ENCODE measurements at regions not wholly inside any gene's neighbourhood (a gene's known extent, or its start where the extent isn't known, plus 50 kb on each side); places are given as distances from the start of the nearest gene placed in this dataset.

DNA sequence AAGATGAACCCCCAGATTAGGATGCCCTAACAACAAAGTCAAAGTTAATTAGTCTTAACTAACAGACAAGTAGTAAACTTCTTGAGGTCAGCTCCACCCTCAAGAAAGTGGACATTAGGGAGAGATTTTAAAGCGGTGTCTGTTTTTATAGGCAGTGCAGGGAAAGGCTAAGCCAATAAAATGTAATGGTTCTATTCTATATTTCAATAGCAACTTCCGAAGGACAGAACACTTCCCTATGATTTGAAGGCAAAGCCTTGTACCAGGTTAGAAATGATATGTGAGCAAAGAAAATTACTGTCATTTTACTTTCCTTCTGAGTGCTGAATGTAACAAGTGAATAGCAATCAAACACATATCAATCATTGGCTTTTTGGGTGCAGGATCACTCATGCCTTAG is 455.2 kb downstream of the ISL1 start:
- no peaks in the 10 kb centered on the region for H3K4me1 ChIP-seq (ENCODE audit: control insufficient read depth in 1 of 2, insufficient read depth in 2 of 2, low read length in 2 of 2)
- no peaks in the 10 kb centered on the region for H3K9me3 ChIP-seq (ENCODE audit: control insufficient read depth in 1 of 2, low read length in 2 of 2)
- H3K4me3 ChIP-seq (ENCODE audit: low read depth in 1 of 2, low read length in 2 of 2), result no peak overlapping the region
- H3K36me3 ChIP-seq (ENCODE audit: control insufficient read depth in 1 of 2, insufficient read depth in 2 of 2, low read length in 2 of 2), result no peaks in the 10 kb centered on the region
- no peaks in the 10 kb centered on the region for H3K27me3 ChIP-seq (ENCODE audit: control insufficient read depth in 1 of 2, insufficient read depth in 2 of 2, low read length in 2 of 2)
- no peak overlapping the region for H3K27ac ChIP-seq (ENCODE audit: low read depth, low read length)
- no peak overlapping the region for H3K9ac ChIP-seq (ENCODE audit: low read depth in 1 of 2, low read length in 2 of 2)

DNA sequence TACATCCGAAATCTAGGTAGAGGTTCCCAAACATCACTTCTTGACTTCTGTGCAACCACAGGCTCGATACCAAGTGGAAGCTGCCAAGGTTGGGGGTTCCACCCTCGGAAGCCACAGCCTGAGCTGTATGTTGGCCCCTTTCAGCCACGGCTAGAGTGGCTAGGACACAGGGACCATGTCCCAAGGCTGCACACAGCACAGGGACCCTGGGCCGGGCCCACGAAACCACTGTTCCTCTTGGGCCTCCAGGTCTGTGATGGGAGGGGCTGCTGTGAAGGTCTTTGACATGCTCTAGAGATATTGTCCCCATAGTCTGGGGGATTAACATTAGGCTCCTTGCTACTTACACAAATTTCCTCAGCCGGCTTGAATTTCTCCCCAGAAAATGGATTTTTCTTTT is 460.6 kb downstream of the ISL1 start:
- H3K27ac ChIP-seq (ENCODE audit: low read depth, low read length), result no peak overlapping the region
- no peaks in the 10 kb centered on the region for H3K27me3 ChIP-seq (ENCODE audit: control insufficient read depth in 1 of 2, insufficient read depth in 2 of 2, low read length in 2 of 2)
- H3K9ac ChIP-seq (ENCODE audit: low read depth in 1 of 2, low read length in 2 of 2), result no peak overlapping the region
- H3K4me3 ChIP-seq (ENCODE audit: low read depth in 1 of 2, low read length in 2 of 2), result no peak overlapping the region
- no peaks in the 10 kb centered on the region for H3K9me3 ChIP-seq (ENCODE audit: control insufficient read depth in 1 of 2, low read length in 2 of 2)
- no peaks in the 10 kb centered on the region for H3K4me1 ChIP-seq (ENCODE audit: control insufficient read depth in 1 of 2, insufficient read depth in 2 of 2, low read length in 2 of 2)
- no peaks in the 10 kb centered on the region for H3K36me3 ChIP-seq (ENCODE audit: control insufficient read depth in 1 of 2, insufficient read depth in 2 of 2, low read length in 2 of 2)

DNA sequence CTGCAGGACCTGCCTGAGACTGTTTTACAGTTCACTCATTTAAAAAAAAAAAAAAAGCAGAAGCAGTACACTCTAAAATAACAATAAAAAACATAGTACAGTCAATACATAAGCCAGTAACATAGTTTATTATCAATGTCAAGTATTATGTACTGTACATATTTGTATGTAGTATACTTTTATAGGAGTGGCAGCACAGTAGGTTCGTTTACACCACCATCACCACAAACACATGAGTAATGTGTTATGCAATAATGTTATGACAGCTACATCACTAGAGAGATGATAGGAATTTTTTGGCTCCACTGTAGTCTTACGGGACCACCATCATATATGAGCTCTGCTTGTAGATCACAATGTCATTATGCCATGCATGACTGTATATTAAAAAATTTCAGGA is 462.8 kb downstream of the ISL1 start:
- H3K4me3 ChIP-seq (ENCODE audit: low read depth in 1 of 2, low read length in 2 of 2), result no peak overlapping the region
- H3K9ac ChIP-seq (ENCODE audit: low read depth in 1 of 2, low read length in 2 of 2), result no peak overlapping the region
- no peaks in the 10 kb centered on the region for H3K36me3 ChIP-seq (ENCODE audit: control insufficient read depth in 1 of 2, insufficient read depth in 2 of 2, low read length in 2 of 2)
- H3K27me3 ChIP-seq (ENCODE audit: control insufficient read depth in 1 of 2, insufficient read depth in 2 of 2, low read length in 2 of 2), result no peaks in the 10 kb centered on the region
- H3K27ac ChIP-seq (ENCODE audit: low read depth, low read length), result no peak overlapping the region
- H3K9me3 ChIP-seq (ENCODE audit: control insufficient read depth in 1 of 2, low read length in 2 of 2), result no peaks in the 10 kb centered on the region
- H3K4me1 ChIP-seq (ENCODE audit: control insufficient read depth in 1 of 2, insufficient read depth in 2 of 2, low read length in 2 of 2), result no peaks in the 10 kb centered on the region

DNA sequence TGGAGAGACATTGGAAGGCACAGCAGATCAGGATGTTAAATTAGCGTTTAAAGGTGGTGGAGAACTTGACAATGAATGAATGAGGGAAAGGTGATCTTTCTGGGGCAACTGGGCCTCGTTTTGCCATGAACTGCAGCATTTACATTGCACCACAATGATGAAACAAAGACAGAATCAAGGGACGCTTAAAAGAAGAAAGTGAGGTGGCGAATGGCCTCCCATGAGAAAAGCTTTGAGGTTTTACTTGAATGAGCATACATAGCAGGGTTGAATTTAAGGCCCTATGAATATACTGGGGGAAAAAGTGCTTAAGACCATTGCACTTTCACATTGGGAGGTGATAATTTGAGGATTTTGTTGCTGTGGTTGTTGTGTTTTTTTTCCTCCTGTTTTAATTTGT is 476.4 kb downstream of the ISL1 start:
- no peak overlapping the region for H3K27ac ChIP-seq (ENCODE audit: low read depth, low read length)
- H3K9me3 ChIP-seq (ENCODE audit: control insufficient read depth in 1 of 2, low read length in 2 of 2), result no peaks in the 10 kb centered on the region
- H3K4me1 ChIP-seq (ENCODE audit: control insufficient read depth in 1 of 2, insufficient read depth in 2 of 2, low read length in 2 of 2), result no peaks in the 10 kb centered on the region
- no peaks in the 10 kb centered on the region for H3K36me3 ChIP-seq (ENCODE audit: control insufficient read depth in 1 of 2, insufficient read depth in 2 of 2, low read length in 2 of 2)
- no peak overlapping the region for H3K9ac ChIP-seq (ENCODE audit: low read depth in 1 of 2, low read length in 2 of 2)
- no peak overlapping the region for H3K4me3 ChIP-seq (ENCODE audit: low read depth in 1 of 2, low read length in 2 of 2)
- no peaks in the 10 kb centered on the region for H3K27me3 ChIP-seq (ENCODE audit: control insufficient read depth in 1 of 2, insufficient read depth in 2 of 2, low read length in 2 of 2)

DNA sequence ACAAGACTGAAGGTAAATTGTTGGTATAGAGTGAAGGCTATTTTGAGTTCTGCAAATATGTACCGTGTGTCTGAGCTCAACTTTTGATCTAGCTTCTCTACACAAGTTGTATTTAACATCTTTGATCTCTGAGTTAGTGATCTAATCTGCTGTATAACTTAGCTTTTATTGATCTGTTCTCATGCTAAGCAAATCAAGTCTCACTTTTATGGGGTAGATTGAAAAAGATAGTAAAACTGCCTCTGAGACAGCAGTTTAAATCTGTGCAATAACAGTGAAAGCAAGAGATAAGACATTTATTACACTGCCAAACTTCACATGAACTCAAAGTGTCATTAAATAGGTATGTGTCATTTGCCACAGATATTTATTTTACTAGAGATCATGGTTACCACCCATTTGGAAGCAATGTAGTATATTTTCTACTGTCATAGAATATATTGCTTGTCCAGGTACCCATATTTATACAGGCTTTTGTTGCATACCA is 477.3 kb downstream of the ISL1 start:
- Histone ChIP-seq H3K4me3 (ENCODE audit: low read depth in 1 of 2, low read length in 2 of 2) (no peak overlapping the region), H3K27me3 (ENCODE audit: control insufficient read depth in 1 of 2, insufficient read depth in 2 of 2, low read length in 2 of 2) (no peaks in the 10 kb centered on the region)

DNA sequence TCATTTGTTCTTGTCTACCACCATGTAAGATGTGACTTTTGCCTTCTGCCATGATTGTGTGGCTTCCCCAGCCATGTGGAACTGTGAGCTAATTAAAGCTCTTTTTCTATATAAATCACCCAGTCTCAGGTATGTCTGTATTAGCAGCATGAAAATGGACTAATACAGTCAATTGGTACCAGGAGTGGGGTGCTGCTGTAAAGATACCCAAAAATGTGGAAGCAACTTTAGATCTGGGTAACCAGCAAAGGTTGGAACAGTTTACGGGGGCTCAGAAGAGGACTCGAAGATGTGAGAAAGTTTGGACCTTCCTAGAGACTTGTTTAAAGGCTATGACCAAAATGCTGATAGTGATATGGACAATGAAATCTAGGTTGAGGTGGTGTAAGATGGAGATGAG is 488.9 kb downstream of the ISL1 start:
- no peak overlapping the region for H3K4me3 ChIP-seq (ENCODE audit: low read depth in 1 of 2, low read length in 2 of 2)
- H3K9ac ChIP-seq (ENCODE audit: low read depth in 1 of 2, low read length in 2 of 2), result no peak overlapping the region
- H3K36me3 ChIP-seq (ENCODE audit: control insufficient read depth in 1 of 2, insufficient read depth in 2 of 2, low read length in 2 of 2), result no peaks in the 10 kb centered on the region
- no peak overlapping the region for H3K27ac ChIP-seq (ENCODE audit: low read depth, low read length)
- H3K4me1 ChIP-seq (ENCODE audit: control insufficient read depth in 1 of 2, insufficient read depth in 2 of 2, low read length in 2 of 2), result no peaks in the 10 kb centered on the region
- no peaks in the 10 kb centered on the region for H3K27me3 ChIP-seq (ENCODE audit: control insufficient read depth in 1 of 2, insufficient read depth in 2 of 2, low read length in 2 of 2)
- H3K9me3 ChIP-seq (ENCODE audit: control insufficient read depth in 1 of 2, low read length in 2 of 2), result peaks cover 5 to 6% of the 10 kb centered on the region in 2 donors

More for the DNA sequence above, 477.3 kb downstream of the ISL1 start:
- no peak overlapping the region for H3K9ac ChIP-seq (ENCODE audit: low read depth in 1 of 2, low read length in 2 of 2)
- no peaks in the 10 kb centered on the region for H3K36me3 ChIP-seq (ENCODE audit: control insufficient read depth in 1 of 2, insufficient read depth in 2 of 2, low read length in 2 of 2)
- H3K4me1 ChIP-seq (ENCODE audit: control insufficient read depth in 1 of 2, insufficient read depth in 2 of 2, low read length in 2 of 2), result no peaks in the 10 kb centered on the region
- H3K27ac ChIP-seq (ENCODE audit: low read depth, low read length), result no peak overlapping the region
- H3K9me3 ChIP-seq (ENCODE audit: control insufficient read depth in 1 of 2, low read length in 2 of 2), result no peaks in the 10 kb centered on the region

DNA sequence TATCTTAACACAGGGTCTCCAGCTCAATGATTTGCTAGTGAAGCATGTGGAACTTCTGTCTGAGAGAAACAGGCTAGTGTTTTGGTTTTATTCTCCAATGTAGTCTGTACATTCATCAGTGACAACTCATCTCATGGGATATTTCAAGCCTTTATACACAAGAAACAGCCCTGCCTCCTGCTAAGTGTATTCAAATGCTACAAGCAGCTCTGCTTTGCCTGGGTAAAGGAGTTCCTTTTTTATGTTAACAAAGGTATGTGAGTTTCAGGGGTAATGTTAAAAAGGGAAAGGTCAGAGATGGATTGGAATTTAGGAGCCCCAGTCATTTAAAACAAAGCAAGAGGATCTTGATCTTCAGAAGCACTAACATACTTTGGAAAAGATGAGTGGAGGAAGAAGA is 498.7 kb downstream of the ISL1 start:
- Histone ChIP-seq H3K36me3 (ENCODE audit: control insufficient read depth in 1 of 2, insufficient read depth in 2 of 2, low read length in 2 of 2) (no peaks in the 10 kb centered on the region), H3K27me3 (ENCODE audit: control insufficient read depth in 1 of 2, insufficient read depth in 2 of 2, low read length in 2 of 2) (no peaks in the 10 kb centered on the region), H3K9me3 (ENCODE audit: control insufficient read depth in 1 of 2, low read length in 2 of 2) (no peaks in the 10 kb centered on the region), H3K27ac (ENCODE audit: low read depth, low read length) (no peak overlapping the region), H3K4me1 (ENCODE audit: control insufficient read depth in 1 of 2, insufficient read depth in 2 of 2, low read length in 2 of 2) (no peaks in the 10 kb centered on the region), H3K9ac (ENCODE audit: low read depth in 1 of 2, low read length in 2 of 2) (no peak overlapping the region), H3K4me3 (ENCODE audit: low read depth in 1 of 2, low read length in 2 of 2) (no peak overlapping the region)

DNA sequence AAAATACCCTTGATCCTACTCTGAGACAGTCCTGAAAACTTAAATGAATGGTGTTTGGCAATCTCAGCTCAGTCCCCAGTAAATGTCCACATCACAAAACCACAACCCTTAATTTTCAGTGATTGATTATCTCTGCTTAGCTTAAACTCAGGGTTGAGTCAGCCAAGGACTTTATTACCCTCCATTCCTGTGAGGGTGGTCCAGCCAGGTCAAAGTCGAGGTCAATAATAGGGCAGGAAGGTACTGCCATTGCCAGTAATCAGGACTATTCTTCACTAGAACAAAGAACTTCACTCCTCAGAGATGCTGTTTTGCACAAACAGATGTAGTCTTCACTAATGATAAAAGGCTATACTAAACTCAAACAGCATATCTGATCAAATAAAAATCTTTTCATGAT is 499.4 kb downstream of the ISL1 start:
- no peaks in the 10 kb centered on the region for H3K4me1 ChIP-seq (ENCODE audit: control insufficient read depth in 1 of 2, insufficient read depth in 2 of 2, low read length in 2 of 2)

DNA sequence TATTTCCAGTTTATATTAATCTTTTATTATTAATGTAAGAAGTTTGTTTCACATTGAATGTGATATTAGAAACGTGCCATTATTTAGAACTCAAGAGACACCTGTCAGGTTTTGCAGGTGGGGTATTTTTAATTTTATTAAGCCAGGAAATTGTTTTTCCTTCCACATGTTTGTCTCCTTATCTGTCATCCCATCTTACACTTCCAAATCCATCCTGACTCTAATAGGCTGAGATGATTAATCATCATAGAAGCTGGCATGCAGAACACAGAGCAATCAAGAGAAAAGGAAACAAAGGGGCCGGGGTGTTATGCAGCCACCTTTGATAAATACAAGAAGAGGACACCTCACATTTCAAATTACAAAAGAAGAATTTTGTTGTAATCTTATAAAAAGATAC is 506.5 kb downstream of the ISL1 start:
- H3K4me1 ChIP-seq (ENCODE audit: control insufficient read depth in 1 of 2, insufficient read depth in 2 of 2, low read length in 2 of 2), result no peaks in the 10 kb centered on the region
- H3K27me3 ChIP-seq (ENCODE audit: control insufficient read depth in 1 of 2, insufficient read depth in 2 of 2, low read length in 2 of 2), result no peaks in the 10 kb centered on the region
- no peak overlapping the region for H3K4me3 ChIP-seq (ENCODE audit: low read depth in 1 of 2, low read length in 2 of 2)
- no peak overlapping the region for H3K27ac ChIP-seq (ENCODE audit: low read depth, low read length)
- no peak overlapping the region for H3K9ac ChIP-seq (ENCODE audit: low read depth in 1 of 2, low read length in 2 of 2)
- H3K36me3 ChIP-seq (ENCODE audit: control insufficient read depth in 1 of 2, insufficient read depth in 2 of 2, low read length in 2 of 2), result no peaks in the 10 kb centered on the region
- no peaks in the 10 kb centered on the region for H3K9me3 ChIP-seq (ENCODE audit: control insufficient read depth in 1 of 2, low read length in 2 of 2)

More for the DNA sequence above, 499.4 kb downstream of the ISL1 start:
- Histone ChIP-seq H3K27ac (ENCODE audit: low read depth, low read length) (no peak overlapping the region), H3K9ac (ENCODE audit: low read depth in 1 of 2, low read length in 2 of 2) (no peak overlapping the region), H3K36me3 (ENCODE audit: control insufficient read depth in 1 of 2, insufficient read depth in 2 of 2, low read length in 2 of 2) (no peaks in the 10 kb centered on the region), H3K9me3 (ENCODE audit: control insufficient read depth in 1 of 2, low read length in 2 of 2) (no peaks in the 10 kb centered on the region), H3K27me3 (ENCODE audit: control insufficient read depth in 1 of 2, insufficient read depth in 2 of 2, low read length in 2 of 2) (no peaks in the 10 kb centered on the region), H3K4me3 (ENCODE audit: low read depth in 1 of 2, low read length in 2 of 2) (no peak overlapping the region)

DNA sequence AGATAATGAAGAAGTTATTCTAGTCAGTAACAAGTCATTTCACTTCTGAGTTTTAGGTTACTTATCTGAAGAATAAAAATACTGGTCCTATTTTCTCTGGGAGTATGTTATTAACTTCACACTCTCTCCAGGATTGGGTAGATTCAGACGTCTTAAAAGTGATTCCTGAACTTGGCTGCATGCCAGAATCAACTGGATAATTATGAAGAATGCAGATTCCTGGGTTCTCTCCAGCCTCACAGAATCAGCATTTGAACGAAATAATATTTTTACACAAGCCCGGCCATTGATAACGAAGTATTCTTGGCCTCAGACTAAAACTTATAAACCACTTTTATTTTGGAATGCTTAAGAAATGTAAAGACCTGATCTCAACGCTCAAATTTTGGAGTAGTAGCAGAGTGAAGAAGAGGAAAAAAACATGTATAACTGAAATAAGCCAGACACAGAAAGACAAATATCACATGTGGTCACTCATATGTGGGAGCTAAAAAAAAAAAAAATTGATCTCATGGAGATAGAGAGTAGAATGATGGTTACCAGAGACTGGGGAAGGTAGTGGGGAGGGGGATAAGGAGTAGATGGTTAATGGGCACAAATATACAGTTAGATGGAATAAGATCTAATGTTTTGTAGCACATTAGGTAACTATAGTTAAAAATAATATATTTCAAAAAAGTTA is 507.3 kb downstream of the ISL1 start:
- Histone ChIP-seq H3K36me3 (ENCODE audit: control insufficient read depth in 1 of 2, insufficient read depth in 2 of 2, low read length in 2 of 2) (no peaks in the 10 kb centered on the region), H3K9me3 (ENCODE audit: control insufficient read depth in 1 of 2, low read length in 2 of 2) (no peaks in the 10 kb centered on the region), H3K27ac (ENCODE audit: low read depth, low read length) (no peak overlapping the region), H3K9ac (ENCODE audit: low read depth in 1 of 2, low read length in 2 of 2) (no peak overlapping the region), H3K4me1 (ENCODE audit: control insufficient read depth in 1 of 2, insufficient read depth in 2 of 2, low read length in 2 of 2) (no peaks in the 10 kb centered on the region), H3K4me3 (ENCODE audit: low read depth in 1 of 2, low read length in 2 of 2) (no peak overlapping the region), H3K27me3 (ENCODE audit: control insufficient read depth in 1 of 2, insufficient read depth in 2 of 2, low read length in 2 of 2) (no peaks in the 10 kb centered on the region)

All from duodenal mucosa (tissue), 2 donors.